ENCODE measurements at regions not wholly inside any gene's neighbourhood (a gene's known extent, or its start where the extent isn't known, plus 50 kb on each side); places are given as distances from the start of the nearest gene placed in this dataset.

GRCh38 chr7:155377071-155377837 is 79.6 kb downstream of the INSIG1 start:
- Histone ChIP-seq H3K4me2 (ENCODE audit: low read depth, low read length) (no peak overlapping the region), H3K4me3 (replicated peaks in 1 of 3; ENCODE audit: insufficient read depth in 1 of 3, low read depth in 2 of 3, low read length in 3 of 3) (no peak overlapping the region; a peak in 1 of 6 replicates), H3K27me3 (ENCODE audit: control insufficient read depth in 1 of 2, insufficient read depth in 2 of 2, low read length in 2 of 2) (peaks cover 9 to 84% of the 10 kb centered on the region in 2 experiments; a peak in 4 of 5 replicates), H3K79me2 (ENCODE audit: insufficient read depth, low read length) (no peaks in the 10 kb centered on the region), H3K27ac (ENCODE audit: extremely low read length, insufficient read depth, low read length) (no peak overlapping the region), H3K9ac (ENCODE audit: insufficient read depth, low read depth, low read length) (no peak overlapping the region), H4K20me1 (ENCODE audit: insufficient read depth, low read length) (0 out of 2 replicates have a peak, but pooled peaks cover 4% of the 10 kb centered on the region), H3K9me3 (ENCODE audit: low read length) (no peaks in the 10 kb centered on the region), H3K4me1 (ENCODE audit: insufficient read depth, low read length) (peaks cover 13% of the 10 kb centered on the region; the same call in 1 of the 2 replicates), H3K36me3 (replicated peaks in 1 of 2; ENCODE audit: control insufficient read depth in 1 of 2, insufficient read depth in 2 of 2, low read length in 2 of 2) (no peaks in the 10 kb centered on the region), H2AFZ (ENCODE audit: low read length) (no peak overlapping the region)
- ChIA-PET CTCF (ENCODE audit: low intra/inter-chr PET ratio, low total read pairs) (no interaction called here), POLR2A (no interaction called here)
- ATAC-seq (no peak), DNase-seq (ENCODE audit: low spot score) (no peak), FAIRE-seq (no peak)
- 6% methylated on average over 8 of the region's 13 CpGs for WGBS (ENCODE audit: low lambda C conversion rate)
- no peak for TF ChIP-seq ZNF232 (CRISPR knock-in tag; IDR thresholded peaks at IDR 0.05; ENCODE audit: borderline replicate concordance)
- no peak for TF ChIP-seq ZNF7 (CRISPR knock-in tag; IDR thresholded peaks at IDR 0.05)
- TF ChIP-seq CENPX (CRISPR knock-in tag; IDR thresholded peaks at IDR 0.05) = no peak
- no peak for TF ChIP-seq RFXAP (CRISPR knock-in tag; IDR thresholded peaks at IDR 0.05; ENCODE audit: borderline replicate concordance)
- TF ChIP-seq ZNF205 (CRISPR knock-in tag; IDR thresholded peaks at IDR 0.05) = no peak
- TF ChIP-seq TBP (CRISPR knock-in tag; IDR thresholded peaks at IDR 0.05) = no peak
- no peak for TF ChIP-seq PHF20 (CRISPR knock-in tag; IDR thresholded peaks at IDR 0.05)
- TF ChIP-seq CENPT (CRISPR knock-in tag; IDR thresholded peaks at IDR 0.05; ENCODE audit: low read depth) = no peak
- no peak for TF ChIP-seq ZNF333 (CRISPR knock-in tag; IDR thresholded peaks at IDR 0.05; ENCODE audit: borderline replicate concordance)
- no peak for TF ChIP-seq TEAD3 (CRISPR knock-in tag; optimal IDR thresholded peaks at IDR 0.05; ENCODE audit: borderline replicate concordance)
- TF ChIP-seq, protein P1, sequence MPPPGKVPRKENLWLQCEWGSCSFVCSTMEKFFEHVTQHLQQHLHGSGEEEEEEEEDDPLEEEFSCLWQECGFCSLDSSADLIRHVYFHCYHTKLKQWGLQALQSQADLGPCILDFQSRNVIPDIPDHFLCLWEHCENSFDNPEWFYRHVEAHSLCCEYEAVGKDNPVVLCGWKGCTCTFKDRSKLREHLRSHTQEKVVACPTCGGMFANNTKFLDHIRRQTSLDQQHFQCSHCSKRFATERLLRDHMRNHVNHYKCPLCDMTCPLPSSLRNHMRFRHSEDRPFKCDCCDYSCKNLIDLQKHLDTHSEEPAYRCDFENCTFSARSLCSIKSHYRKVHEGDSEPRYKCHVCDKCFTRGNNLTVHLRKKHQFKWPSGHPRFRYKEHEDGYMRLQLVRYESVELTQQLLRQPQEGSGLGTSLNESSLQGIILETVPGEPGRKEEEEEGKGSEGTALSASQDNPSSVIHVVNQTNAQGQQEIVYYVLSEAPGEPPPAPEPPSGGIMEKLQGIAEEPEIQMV (CRISPR knock-in tag; IDR thresholded peaks at IDR 0.05; ENCODE audit: low read depth) = no peak
- no peak for TF ChIP-seq RERE (CRISPR knock-in tag; IDR thresholded peaks at IDR 0.05; ENCODE audit: low read depth)
- TF ChIP-seq, protein P2, sequence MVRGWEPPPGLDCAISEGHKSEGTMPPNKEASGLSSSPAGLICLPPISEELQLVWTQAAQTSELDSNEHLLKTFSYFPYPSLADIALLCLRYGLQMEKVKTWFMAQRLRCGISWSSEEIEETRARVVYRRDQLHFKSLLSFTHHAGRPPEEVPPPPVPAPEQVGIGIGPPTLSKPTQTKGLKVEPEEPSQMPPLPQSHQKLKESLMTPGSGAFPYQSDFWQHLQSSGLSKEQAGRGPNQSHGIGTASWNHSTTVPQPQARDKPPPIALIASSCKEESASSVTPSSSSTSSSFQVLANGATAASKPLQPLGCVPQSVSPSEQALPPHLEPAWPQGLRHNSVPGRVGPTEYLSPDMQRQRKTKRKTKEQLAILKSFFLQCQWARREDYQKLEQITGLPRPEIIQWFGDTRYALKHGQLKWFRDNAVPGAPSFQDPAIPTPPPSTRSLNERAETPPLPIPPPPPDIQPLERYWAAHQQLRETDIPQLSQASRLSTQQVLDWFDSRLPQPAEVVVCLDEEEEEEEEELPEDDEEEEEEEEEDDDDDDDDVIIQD (CRISPR knock-in tag; IDR thresholded peaks at IDR 0.05; ENCODE audit: low read depth) = no peak
- no peak for TF ChIP-seq SIX4 (CRISPR knock-in tag; IDR thresholded peaks at IDR 0.05)
- in situ Hi-C loops (cut with HindIII; ENCODE audit: extremely low pct_ligation_motif_present, low pct_unique_long_range_greater_than_20kb) (loop anchor here (25.0 kb wide), 1 partner anchor 385 kb away; no protein-coding TSS in a partner anchor), intact Hi-C loops (cut with micrococcal nuclease; ENCODE audit: unreplicated experiment) (no loop called here)
- no TSS peak for BruUV-seq (replicated peaks)
